Mesothelial cell of epicardium (in vitro differentiated cells): ENCODE measurements at regions not wholly inside any gene's neighbourhood (a gene's known extent, or its start where the extent isn't known, plus 50 kb on each side); places are given as distances from the start of the nearest gene placed in this dataset.

ENCODE experiments used
- DNase-seq, 2 experiments: peaks; one replicate each; pipeline ENCODE4 v3.0.0; 2021; ENCODE audit warnings: low spot score in 2 of 2; ENCODE audit not compliant: unreplicated experiment in 2 of 2
- H3K27ac Mint-ChIP-seq: 2 replicates; pipeline ENCODE4 v1.8.0; 2021; ENCODE audit warnings: mixed read lengths
- H3K27me3 Mint-ChIP-seq: 2 replicates; pipeline ENCODE4 v1.8.0; 2021; ENCODE audit warnings: low read depth, mixed read lengths
- H3K36me3 Mint-ChIP-seq: 2 replicates; pipeline ENCODE4 v1.8.0; 2021; ENCODE audit warnings: mixed read lengths
- H3K4me1 Mint-ChIP-seq: 2 replicates; pipeline ENCODE4 v1.8.0; 2021; ENCODE audit warnings: mixed read lengths
- H3K4me3 Mint-ChIP-seq: 2 replicates; pipeline ENCODE4 v1.8.0; 2021; ENCODE audit warnings: mild to moderate bottlenecking, moderate library complexity, mixed read lengths
- H3K9me3 Mint-ChIP-seq: 2 replicates; pipeline ENCODE4 v1.8.0; 2021; ENCODE audit warnings: mixed read lengths
- TF ChIP-seq, protein P1 (sequence below): fragments of 200-600 bp; sonication (generic); IDR thresholded peaks from one replicate; pipeline ENCODE4 v1.5.0; 2021; ENCODE audit warnings: antibody characterized with exemption; ENCODE audit not compliant: unreplicated experiment

DNA sequence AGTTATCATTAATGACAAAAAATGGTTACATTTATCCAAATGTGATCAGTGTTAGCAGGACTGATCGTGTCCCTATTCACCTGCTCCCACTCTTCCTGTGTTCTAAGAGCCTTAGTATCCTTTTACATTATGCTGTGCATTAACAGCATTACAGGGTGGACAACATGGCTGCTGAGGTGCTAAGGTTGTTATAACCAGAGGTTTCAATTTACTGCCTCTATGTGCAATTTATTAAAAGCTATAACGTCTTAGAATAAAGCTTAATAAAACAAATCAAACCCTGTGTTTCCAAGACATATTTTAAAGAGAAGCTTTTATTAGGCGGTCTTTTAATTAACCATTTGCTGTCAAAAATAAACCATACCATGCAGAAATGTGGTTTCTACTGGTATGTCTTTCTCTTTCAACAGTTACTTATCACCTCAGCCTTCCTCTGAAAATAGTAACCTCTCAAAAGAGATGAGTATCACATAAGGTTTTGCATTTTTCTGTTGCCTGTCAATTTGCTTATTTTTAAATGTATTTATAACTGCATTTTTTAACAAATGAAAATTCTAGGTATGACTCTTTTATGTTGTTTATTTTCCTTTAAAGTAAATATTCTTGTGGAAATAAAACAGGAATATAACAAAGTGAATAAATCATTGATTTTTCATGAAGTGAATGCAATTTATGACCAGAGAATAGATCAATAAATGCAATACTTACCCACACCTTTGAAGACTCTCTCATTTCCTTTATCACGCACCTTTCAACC lies 849.8 kb upstream of the SORCS1 start:
- no peak for DNase-seq
- H3K36me3 Mint-ChIP-seq: no peaks in the 10 kb centered on the region
- no peaks in the 10 kb centered on the region for H3K4me1 Mint-ChIP-seq
- no peak overlapping the region for H3K4me3 Mint-ChIP-seq
- H3K9me3 Mint-ChIP-seq: peaks cover 22% of the 10 kb centered on the region
- no peak overlapping the region for H3K27ac Mint-ChIP-seq
- TF ChIP-seq, protein P1, sequence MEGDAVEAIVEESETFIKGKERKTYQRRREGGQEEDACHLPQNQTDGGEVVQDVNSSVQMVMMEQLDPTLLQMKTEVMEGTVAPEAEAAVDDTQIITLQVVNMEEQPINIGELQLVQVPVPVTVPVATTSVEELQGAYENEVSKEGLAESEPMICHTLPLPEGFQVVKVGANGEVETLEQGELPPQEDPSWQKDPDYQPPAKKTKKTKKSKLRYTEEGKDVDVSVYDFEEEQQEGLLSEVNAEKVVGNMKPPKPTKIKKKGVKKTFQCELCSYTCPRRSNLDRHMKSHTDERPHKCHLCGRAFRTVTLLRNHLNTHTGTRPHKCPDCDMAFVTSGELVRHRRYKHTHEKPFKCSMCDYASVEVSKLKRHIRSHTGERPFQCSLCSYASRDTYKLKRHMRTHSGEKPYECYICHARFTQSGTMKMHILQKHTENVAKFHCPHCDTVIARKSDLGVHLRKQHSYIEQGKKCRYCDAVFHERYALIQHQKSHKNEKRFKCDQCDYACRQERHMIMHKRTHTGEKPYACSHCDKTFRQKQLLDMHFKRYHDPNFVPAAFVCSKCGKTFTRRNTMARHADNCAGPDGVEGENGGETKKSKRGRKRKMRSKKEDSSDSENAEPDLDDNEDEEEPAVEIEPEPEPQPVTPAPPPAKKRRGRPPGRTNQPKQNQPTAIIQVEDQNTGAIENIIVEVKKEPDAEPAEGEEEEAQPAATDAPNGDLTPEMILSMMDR: no peak
- H3K27me3 Mint-ChIP-seq: no peaks in the 10 kb centered on the region

DNA sequence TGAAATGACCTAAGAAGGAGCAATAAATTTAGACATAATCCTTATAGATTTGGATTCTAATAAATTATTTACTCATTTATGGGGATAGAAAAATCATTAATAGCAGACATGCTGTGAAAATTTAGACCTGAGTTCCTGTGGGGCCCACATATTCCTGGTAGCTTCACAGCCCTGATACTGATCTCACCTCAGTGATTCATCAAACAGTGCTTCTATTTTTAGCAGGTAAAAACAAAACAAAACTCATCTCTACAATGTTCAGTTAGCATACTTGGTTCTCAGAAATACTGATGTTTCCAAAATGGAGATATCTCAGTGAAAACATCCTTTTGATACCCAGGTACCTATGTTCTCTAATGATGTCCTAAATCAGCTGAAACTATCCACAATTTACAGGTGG lies 841.1 kb upstream of the SORCS1 start:
- no peak overlapping the region for H3K4me3 Mint-ChIP-seq
- TF ChIP-seq, protein P1: no peak
- no peaks in the 10 kb centered on the region for H3K27me3 Mint-ChIP-seq
- H3K9me3 Mint-ChIP-seq: peaks cover 25% of the 10 kb centered on the region
- no peaks in the 10 kb centered on the region for H3K4me1 Mint-ChIP-seq
- no peak for DNase-seq
- H3K36me3 Mint-ChIP-seq: no peaks in the 10 kb centered on the region
- no peak overlapping the region for H3K27ac Mint-ChIP-seq

DNA sequence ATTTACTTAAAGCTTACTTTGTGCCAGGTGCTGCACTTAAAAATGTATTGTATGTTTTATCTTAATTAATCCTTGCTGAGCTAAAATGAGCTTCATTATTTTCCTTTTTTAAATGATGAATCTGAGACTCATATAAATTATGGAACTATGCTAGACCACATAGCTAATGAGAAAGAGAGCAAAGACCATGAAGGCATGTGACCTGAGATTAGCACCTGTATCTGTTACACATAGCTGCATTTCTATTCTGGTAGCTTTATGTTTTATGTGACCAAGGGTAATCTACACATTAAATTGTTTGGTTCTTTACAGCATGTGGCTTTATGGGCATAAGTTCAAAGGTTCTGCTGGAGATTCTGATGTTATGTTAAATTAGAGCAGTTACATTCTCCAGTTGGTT lies 839.1 kb upstream of the SORCS1 start:
- peaks cover 20% of the 10 kb centered on the region for H3K9me3 Mint-ChIP-seq
- TF ChIP-seq, protein P1: no peak
- no peak for DNase-seq
- H3K27me3 Mint-ChIP-seq: no peaks in the 10 kb centered on the region
- H3K4me3 Mint-ChIP-seq: no peak overlapping the region
- no peaks in the 10 kb centered on the region for H3K4me1 Mint-ChIP-seq
- H3K36me3 Mint-ChIP-seq: no peaks in the 10 kb centered on the region
- no peak overlapping the region for H3K27ac Mint-ChIP-seq

DNA sequence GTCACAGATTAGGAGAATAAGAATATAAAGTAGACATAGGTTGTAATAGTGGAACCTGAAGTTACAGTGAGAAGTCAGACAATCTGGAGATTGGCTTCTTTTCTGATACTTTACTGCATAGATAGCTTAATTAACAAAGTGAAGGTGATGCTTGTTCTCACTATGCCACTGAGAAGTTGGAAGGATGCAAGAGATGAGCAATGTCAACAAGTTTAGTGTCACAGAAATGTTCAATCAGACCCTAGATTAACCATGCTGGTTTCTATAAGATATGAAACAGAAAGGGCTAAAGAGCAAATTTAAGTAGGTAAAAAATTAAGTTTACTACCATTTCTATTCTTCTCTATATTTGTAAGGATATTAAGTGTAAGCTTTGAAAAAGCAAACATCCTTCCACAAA lies 838.6 kb upstream of the SORCS1 start:
- Mint-ChIP-seq H3K27ac (no peak overlapping the region), H3K4me1 (no peaks in the 10 kb centered on the region), H3K36me3 (no peaks in the 10 kb centered on the region), H3K27me3 (no peaks in the 10 kb centered on the region), H3K4me3 (no peak overlapping the region), H3K9me3 (peaks cover 15% of the 10 kb centered on the region)
- DNase-seq: no peak
- TF ChIP-seq, protein P1: no peak

DNA sequence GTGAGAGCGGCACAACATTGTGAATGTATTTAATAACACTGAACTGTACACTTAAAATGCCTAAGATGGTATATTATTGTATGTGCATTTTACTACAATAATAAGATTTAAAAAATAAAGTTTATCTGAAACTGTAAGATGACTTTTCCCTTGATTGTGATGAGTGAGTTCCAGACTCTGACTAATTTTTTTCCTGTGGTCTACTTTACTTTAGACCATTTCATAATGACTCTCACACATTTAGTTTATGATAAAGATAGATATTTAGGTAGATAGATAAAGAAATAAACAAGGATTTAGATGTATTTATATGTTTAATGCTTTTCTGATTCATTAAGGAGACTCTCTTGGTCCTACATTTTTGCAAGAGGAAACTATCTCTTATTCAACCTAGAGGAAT lies 835.9 kb upstream of the SORCS1 start:
- Mint-ChIP-seq H3K4me1 (peaks cover 3% of the 10 kb centered on the region), H3K27ac (no peak overlapping the region), H3K4me3 (no peak overlapping the region), H3K36me3 (no peaks in the 10 kb centered on the region), H3K9me3 (no peaks in the 10 kb centered on the region), H3K27me3 (no peaks in the 10 kb centered on the region)
- DNase-seq: no peak
- TF ChIP-seq, protein P1: no peak
